ENCODE measurements at regions not wholly inside any gene's neighbourhood (a gene's known extent, or its start where the extent isn't known, plus 50 kb on each side); places are given as distances from the start of the nearest gene placed in this dataset.
"Not testable (repeated sequence)": the region's sequence is repeated elsewhere in the genome, so short reads cannot be mapped to it uniquely, and the experiment has no call there.

DNA sequence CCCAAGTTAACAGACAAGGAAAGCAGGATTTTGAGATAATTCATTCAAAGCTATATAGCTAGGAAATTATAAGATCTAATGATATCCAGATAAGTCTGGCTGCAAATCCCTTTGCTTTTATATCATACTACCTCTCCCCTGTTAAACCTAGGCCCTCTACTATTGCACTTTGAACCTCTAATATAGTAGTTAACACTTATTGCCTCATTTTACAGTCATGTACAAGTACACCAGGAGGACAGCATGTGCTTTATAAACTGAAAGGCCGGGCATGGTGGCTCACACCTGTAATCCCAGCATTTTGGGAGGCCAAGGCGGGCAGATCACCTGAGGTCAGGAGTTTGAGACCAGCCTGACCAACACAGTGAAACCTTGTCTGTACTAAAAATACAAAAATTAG is 234.4 kb upstream of the EDNRA start:
- not testable (repeated sequence) for DNase-seq; H3K36me3 Mint-ChIP-seq (ENCODE audit: insufficient read depth); H3K4me1 Mint-ChIP-seq (ENCODE audit: low read depth); ATAC-seq; H3K9me3 Mint-ChIP-seq; H3K27me3 Mint-ChIP-seq (ENCODE audit: low read depth); H3K4me3 Mint-ChIP-seq

DNA sequence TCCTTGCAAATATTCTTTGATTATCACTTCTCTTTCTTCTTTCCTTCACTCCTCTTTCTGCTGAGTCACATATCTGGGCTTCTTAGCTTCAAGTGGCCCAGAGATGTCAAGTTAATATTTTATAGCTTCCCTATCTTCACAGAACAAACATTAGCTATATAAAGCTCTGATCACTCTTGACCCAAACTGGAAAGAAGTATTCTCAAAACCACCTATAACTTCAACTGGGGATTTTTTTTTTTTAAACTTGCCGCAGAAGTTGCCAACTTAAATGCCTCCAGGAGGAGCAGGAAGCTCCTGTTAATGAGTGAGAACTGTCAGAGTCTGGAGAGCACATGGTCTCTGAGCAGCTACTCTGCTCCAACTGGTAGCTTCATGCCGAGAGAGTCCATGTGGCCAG is 233.3 kb upstream of the EDNRA start:
- no peaks in the 10 kb centered on the region for H3K9me3 Mint-ChIP-seq
- no peak for ATAC-seq

DNA sequence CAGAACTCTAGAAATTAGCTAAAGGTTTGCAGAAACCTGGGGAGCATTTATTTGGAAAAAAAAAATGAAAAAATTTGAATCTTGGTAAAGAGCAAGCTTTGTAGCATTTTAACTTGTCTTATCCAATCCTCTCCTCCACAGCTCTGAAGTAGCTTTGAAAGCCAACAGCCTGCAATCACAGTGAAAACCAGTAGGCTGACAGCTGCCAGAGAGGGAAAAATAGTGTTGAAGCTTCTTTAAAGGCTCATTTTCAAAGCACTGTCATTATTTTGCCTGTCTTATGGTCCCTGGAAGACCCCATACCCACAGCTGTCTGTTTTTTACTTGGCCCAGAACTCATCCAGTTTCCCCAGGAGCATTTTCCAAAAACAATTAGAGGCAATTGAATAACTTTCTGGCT is 230.8 kb upstream of the EDNRA start:
- peaks cover 4% of the 10 kb centered on the region for H3K9me3 Mint-ChIP-seq
- ATAC-seq (no peak), DNase-seq (no peak)
- no peak overlapping the region for H3K4me3 Mint-ChIP-seq
- no peaks in the 10 kb centered on the region for H3K36me3 Mint-ChIP-seq (ENCODE audit: insufficient read depth)
- H3K4me1 Mint-ChIP-seq (ENCODE audit: low read depth): no peaks in the 10 kb centered on the region
- H3K27me3 Mint-ChIP-seq (ENCODE audit: low read depth): peaks cover 3% of the 10 kb centered on the region

More for the DNA sequence above, 233.3 kb upstream of the EDNRA start:
- H3K27me3 Mint-ChIP-seq (ENCODE audit: low read depth): peaks cover 3% of the 10 kb centered on the region
- no peaks in the 10 kb centered on the region for H3K4me1 Mint-ChIP-seq (ENCODE audit: low read depth)
- no peak overlapping the region for H3K4me3 Mint-ChIP-seq
- DNase-seq: no peak
- H3K36me3 Mint-ChIP-seq (ENCODE audit: insufficient read depth): no peaks in the 10 kb centered on the region

DNA sequence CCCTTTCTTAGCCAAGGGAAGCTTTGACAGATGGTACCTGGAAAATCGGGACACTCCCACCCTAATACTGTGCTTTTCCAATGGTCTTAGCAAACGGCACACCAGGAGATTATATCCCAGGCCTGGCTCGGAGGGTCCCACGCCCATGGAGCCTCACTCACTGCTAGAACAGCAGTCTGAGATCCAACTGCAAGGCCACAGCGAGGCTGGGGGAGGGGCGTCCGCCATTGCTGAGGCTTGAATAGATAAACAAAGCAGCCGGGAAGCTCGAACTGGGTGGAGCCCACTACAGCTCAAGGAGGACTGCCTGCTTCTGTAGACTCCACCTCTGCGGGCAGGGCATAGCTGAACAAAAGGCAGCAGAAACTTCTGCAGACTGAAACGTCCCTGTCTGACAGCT is 225.6 kb upstream of the EDNRA start:
- H3K4me3 Mint-ChIP-seq; H3K9me3 Mint-ChIP-seq; H3K36me3 Mint-ChIP-seq (ENCODE audit: insufficient read depth); H3K27me3 Mint-ChIP-seq (ENCODE audit: low read depth); H3K4me1 Mint-ChIP-seq (ENCODE audit: low read depth); ATAC-seq; DNase-seq: not testable (repeated sequence)

DNA sequence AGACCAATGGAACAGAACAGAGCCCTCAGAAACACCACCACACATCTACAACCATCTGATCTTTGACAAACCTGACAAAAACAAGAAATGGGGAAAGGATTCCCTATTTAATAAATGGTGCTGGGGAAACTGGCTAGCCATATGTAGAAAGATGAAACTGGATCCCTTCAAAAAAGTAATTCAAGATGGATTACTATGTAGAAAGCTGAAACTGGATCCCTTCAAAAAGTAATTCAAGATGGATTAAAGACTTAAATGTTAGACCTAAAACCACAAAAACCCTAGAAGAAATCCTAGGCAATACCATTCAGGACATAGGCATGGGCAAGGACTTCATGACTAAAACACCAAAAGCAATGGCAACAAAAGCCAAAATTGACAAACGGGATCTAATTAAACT is 221.6 kb upstream of the EDNRA start:
- not testable (repeated sequence) for H3K4me3 Mint-ChIP-seq; H3K4me1 Mint-ChIP-seq (ENCODE audit: low read depth); H3K9me3 Mint-ChIP-seq; H3K27me3 Mint-ChIP-seq (ENCODE audit: low read depth); H3K36me3 Mint-ChIP-seq (ENCODE audit: insufficient read depth); ATAC-seq; DNase-seq

DNA sequence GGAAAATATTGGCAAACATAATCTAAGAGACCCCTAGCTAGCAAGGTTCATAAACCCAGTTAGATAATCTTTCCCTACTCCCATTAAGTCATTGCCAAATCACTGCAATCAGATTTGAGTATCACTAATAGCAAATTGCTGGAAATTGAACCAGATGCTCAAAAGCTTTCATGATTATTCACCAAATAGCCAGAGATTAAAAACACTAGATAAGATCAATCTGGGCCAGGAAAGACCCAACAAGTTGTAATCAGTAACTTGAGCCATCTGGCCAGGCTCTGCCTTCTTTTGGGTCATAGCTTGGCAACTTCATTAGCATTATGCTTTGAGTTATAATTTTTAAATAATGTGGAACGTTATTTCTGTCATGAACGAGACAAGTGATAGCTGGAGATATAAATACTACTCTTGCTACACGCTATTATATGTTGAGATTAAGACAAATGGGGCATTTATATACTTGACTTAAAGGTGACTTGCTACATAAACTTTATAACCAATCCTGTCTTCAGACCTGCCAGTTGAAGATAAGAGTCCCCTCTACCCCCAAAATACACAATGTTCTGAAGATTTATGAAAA is 196.6 kb upstream of the EDNRA start:
- ATAC-seq: no peak
- H3K36me3 Mint-ChIP-seq (ENCODE audit: insufficient read depth): no peaks in the 10 kb centered on the region

DNA sequence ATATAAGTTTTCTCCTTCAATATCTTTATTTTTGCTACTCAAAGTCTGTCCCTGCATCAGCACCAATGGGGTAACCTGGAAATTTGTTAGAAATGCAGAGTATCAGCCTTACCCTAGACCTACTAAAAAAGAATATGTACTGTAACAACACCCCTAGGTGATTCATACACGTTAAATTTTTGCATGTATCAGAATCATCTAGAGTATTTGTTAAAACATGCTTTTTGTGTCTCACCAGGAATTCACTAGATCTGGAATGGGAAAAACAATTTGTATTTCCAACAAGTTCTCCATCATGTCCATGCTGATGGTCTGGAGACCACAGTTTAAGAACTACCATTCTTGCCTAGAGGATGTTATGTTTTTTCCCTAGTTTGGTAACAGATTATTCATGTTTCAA is 196.0 kb upstream of the EDNRA start:
- no peaks in the 10 kb centered on the region for H3K36me3 Mint-ChIP-seq (ENCODE audit: insufficient read depth)
- no peaks in the 10 kb centered on the region for H3K4me1 Mint-ChIP-seq (ENCODE audit: low read depth)
- H3K27me3 Mint-ChIP-seq (ENCODE audit: low read depth): no peaks in the 10 kb centered on the region
- no peak for DNase-seq
- ATAC-seq: no peak
- H3K4me3 Mint-ChIP-seq: no peak overlapping the region
- H3K9me3 Mint-ChIP-seq: peaks cover 4% of the 10 kb centered on the region

More for the DNA sequence above, 196.6 kb upstream of the EDNRA start:
- no peak for DNase-seq
- peaks cover 4% of the 10 kb centered on the region for H3K9me3 Mint-ChIP-seq
- H3K4me3 Mint-ChIP-seq: no peak overlapping the region
- H3K4me1 Mint-ChIP-seq (ENCODE audit: low read depth): no peaks in the 10 kb centered on the region
- H3K27me3 Mint-ChIP-seq (ENCODE audit: low read depth): no peaks in the 10 kb centered on the region

DNA sequence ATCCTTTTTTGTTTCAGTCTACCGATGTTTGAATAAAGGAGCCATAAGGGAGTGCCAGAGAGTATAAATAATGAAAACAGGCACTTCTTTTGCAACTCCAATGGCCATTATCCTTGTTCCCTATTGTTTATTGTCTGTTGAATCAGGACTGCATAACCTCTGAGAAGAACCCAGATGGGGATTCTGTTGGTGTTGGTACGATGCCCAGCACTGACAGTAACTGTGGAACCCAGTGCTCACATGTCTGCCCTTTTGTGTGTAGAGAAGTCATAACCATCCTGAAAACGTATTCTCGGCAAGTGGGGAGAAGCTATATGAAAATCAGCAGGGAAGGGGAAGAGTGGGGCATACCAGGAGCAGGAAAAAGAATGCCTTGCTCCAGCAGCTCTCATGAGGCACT is 195.1 kb upstream of the EDNRA start:
- Mint-ChIP-seq H3K4me1 (ENCODE audit: low read depth) (no peaks in the 10 kb centered on the region), H3K9me3 (no peaks in the 10 kb centered on the region), H3K27me3 (ENCODE audit: low read depth) (no peaks in the 10 kb centered on the region)

DNA sequence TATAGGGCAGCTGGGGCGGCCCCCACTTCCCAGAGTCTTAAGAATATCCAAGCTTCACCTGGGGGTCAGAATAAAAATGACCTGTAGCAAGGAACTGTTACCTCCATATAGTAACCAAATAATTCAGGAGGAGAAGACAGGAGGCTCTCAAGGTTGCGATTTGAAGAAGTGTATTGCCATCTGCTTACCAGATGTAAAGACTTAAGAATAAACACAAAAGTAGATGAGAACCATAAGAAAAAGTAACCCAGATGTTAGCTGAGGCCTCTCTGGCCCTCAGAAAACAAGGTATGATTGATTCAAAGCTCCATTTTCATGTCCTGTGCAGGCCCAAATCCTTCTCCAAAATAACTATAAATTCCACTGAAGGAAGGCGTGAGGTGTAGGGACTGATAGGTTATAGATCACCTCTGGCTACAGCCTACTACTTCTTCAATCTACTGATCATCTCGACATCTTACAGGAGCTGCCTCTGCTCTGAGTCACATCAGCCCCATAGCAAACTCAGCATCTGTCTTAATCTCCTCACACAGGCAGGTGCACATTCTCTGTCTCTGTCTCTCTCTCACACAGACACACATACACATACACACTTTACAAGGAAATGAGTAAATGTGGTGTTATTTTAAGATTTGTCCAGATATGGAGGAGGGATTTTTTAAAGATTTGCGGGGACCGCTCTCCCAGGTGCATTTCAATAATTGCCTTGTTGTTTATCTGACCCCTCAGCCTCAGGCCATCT is 193.9 kb upstream of the EDNRA start:
- no peaks in the 10 kb centered on the region for H3K4me1 Mint-ChIP-seq (ENCODE audit: low read depth)
- no peak overlapping the region for H3K4me3 Mint-ChIP-seq
- DNase-seq (no peak), ATAC-seq (no peak)
- no peaks in the 10 kb centered on the region for H3K9me3 Mint-ChIP-seq
- no peaks in the 10 kb centered on the region for H3K27me3 Mint-ChIP-seq (ENCODE audit: low read depth)
- no peaks in the 10 kb centered on the region for H3K36me3 Mint-ChIP-seq (ENCODE audit: insufficient read depth)

More for the DNA sequence above, 195.1 kb upstream of the EDNRA start:
- Mint-ChIP-seq H3K4me3 (no peak overlapping the region), H3K36me3 (ENCODE audit: insufficient read depth) (no peaks in the 10 kb centered on the region)
- no peak for ATAC-seq
- no peak for DNase-seq

DNA sequence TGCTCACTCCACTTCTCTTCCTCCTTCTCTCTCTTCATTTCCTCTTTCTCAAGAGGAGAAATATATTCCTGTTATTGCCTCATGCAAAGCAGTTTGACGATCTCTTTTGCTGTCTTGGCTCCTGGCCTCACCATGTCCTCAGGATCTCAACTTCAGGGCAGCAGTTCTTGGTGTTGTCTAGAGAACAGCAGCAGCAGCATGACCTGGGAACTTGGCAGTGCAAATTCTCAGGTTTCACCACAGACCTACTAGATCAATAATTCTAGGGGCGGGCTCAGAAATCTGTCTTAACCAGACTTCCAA is 193.4 kb upstream of the EDNRA start:
- DNase-seq (no peak), ATAC-seq (no peak)
- H3K9me3 Mint-ChIP-seq: no peaks in the 10 kb centered on the region
- no peaks in the 10 kb centered on the region for H3K4me1 Mint-ChIP-seq (ENCODE audit: low read depth)
- no peaks in the 10 kb centered on the region for H3K36me3 Mint-ChIP-seq (ENCODE audit: insufficient read depth)
- H3K4me3 Mint-ChIP-seq: no peak overlapping the region
- no peaks in the 10 kb centered on the region for H3K27me3 Mint-ChIP-seq (ENCODE audit: low read depth)

DNA sequence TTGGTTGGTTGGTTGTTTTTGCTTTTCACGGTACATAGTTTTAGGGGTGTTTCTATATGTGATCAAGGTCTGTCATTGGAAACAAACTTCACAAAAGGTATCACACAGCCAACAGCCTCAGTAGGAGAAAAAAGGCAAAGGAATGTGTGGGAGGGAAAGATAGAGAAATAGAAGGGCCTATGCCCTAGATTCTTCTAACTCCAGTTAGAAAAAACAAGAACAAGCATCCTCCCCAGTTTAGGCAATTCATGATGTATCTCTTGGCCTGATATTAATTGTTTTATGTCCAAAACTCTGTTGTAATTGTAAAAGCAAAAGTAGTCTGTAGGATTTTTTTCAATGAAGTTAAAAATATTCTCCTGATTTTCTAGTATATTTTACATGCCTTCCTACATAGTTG is 192.4 kb upstream of the EDNRA start:
- no peaks in the 10 kb centered on the region for H3K36me3 Mint-ChIP-seq (ENCODE audit: insufficient read depth)
- no peaks in the 10 kb centered on the region for H3K27me3 Mint-ChIP-seq (ENCODE audit: low read depth)
- no peaks in the 10 kb centered on the region for H3K9me3 Mint-ChIP-seq
- no peak overlapping the region for H3K4me3 Mint-ChIP-seq
- no peak for DNase-seq
- no peak for ATAC-seq
- no peaks in the 10 kb centered on the region for H3K4me1 Mint-ChIP-seq (ENCODE audit: low read depth)

DNA sequence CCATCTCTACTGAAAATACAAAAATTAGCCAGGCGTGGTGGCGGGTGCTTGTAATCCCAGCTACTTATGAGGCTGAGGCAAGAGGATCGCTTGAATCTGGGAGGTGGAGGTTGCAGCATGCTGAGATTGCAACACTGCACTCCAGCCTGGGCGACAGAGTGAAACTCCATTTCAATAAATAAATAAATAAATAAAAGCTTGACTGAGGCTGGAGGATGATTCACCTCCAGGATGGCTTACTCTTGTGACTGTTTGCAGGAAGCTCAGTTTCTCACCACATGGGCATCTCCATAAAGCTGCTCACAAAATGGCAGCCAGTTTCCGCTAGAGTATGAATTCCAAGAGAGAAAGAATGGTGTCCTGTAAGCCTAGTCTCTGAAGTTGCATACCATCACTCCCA is 191.7 kb upstream of the EDNRA start:
- ATAC-seq (no peak), DNase-seq (no peak)
- H3K27me3 Mint-ChIP-seq (ENCODE audit: low read depth): no peaks in the 10 kb centered on the region
- no peaks in the 10 kb centered on the region for H3K4me1 Mint-ChIP-seq (ENCODE audit: low read depth)
- H3K4me3 Mint-ChIP-seq: no peak overlapping the region
- H3K9me3 Mint-ChIP-seq: no peaks in the 10 kb centered on the region
- no peaks in the 10 kb centered on the region for H3K36me3 Mint-ChIP-seq (ENCODE audit: insufficient read depth)

DNA sequence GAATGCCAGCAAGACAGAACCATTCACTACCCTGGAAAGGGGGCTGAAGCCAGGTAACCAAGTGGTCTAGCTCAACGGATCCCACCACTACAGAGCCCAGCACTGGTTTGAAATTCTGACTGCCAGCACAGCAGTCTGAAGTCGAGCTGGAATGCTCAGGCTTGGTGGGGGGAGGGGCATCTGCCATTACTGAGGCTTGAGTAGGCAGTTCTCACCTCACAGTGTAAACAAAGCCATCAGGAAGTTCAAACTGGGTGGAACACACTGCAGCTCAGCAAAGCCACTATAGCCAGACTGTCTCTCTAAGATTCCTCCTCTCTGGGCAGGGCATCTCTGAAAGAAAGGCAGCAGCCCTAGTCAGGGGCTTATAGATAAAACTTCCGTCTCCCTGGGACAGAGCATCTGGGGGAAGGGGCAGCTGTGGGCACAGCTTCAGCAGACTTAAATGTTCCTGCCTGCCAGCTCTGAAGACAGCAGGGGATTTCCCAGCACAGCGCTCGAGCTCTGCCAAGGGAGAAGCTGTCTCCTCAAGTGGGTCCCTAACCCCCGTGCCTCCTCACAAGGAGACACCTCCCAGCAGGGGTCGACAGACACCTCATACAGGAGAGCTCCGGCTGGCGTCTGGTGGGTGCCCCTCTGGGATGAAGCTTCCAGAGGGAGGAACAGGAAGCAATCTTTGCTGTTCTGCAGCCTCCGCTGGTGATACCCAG is 188.1 kb upstream of the EDNRA start:
- not testable (repeated sequence) for H3K36me3 Mint-ChIP-seq (ENCODE audit: insufficient read depth); H3K9me3 Mint-ChIP-seq; H3K4me1 Mint-ChIP-seq (ENCODE audit: low read depth); H3K4me3 Mint-ChIP-seq; ATAC-seq; H3K27me3 Mint-ChIP-seq (ENCODE audit: low read depth); DNase-seq

DNA sequence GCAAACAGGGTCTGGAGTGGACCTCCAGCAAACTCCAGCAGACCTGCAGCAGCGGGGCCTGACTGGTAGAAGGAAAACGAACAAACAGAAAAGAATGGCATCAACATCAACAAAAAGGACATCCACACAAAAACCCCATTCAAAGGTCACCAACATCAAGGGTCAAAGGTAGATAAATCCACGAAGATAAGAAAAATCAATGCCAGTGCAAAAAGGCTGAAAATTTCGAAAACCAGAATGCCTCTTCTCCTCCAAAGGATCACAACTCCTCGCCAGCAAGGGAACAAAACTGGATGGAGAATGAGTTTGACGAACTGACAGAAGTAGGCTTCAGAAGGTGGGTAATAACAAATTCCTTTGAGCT is 187.6 kb upstream of the EDNRA start:
- H3K4me3 Mint-ChIP-seq; DNase-seq; H3K4me1 Mint-ChIP-seq (ENCODE audit: low read depth); ATAC-seq; H3K36me3 Mint-ChIP-seq (ENCODE audit: insufficient read depth); H3K9me3 Mint-ChIP-seq; H3K27me3 Mint-ChIP-seq (ENCODE audit: low read depth): not testable (repeated sequence)

DNA sequence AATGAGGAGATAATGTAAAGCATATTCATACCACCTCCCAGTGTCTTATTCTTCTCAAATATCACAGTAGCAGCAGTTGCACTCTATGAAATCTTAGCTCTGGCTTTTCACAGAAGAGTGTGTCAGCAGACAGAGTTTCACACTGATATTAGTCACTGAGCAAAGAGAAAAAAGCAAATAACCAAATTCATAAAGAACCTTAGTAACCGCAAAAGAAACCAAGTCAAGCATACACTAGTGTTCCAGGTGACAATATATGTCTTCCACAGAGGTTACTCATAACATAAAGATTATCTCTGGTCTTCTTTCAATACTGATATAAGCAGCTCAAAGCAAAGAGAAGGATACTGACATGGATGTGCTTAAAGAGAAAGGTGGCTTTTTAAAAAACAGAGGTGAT is 181.7 kb upstream of the EDNRA start:
- Mint-ChIP-seq H3K27me3 (ENCODE audit: low read depth) (no peaks in the 10 kb centered on the region), H3K4me3 (no peak overlapping the region), H3K36me3 (ENCODE audit: insufficient read depth) (no peaks in the 10 kb centered on the region), H3K9me3 (peaks cover 6% of the 10 kb centered on the region), H3K4me1 (ENCODE audit: low read depth) (no peaks in the 10 kb centered on the region)
- no peak for DNase-seq
- ATAC-seq: no peak

Measured in activated T-cell treated with anti-CD3 and anti-CD28 coated beads, Interleukin-2, amount 50 U/mL, for 4 hours (primary cell).